Endothelial cell of umbilical vein (primary cell): ENCODE measurements at regions not wholly inside any gene's neighbourhood (a gene's known extent, or its start where the extent isn't known, plus 50 kb on each side); places are given as distances from the start of the nearest gene placed in this dataset.

Source experiments
- BruUV-seq: library from RNA; stranded (reverse); fragments of 400-500 nt; replicated peaks from 2 replicates; lab custom pipeline; 2021; lab: Mats Ljungman, UMichigan
- CTCF ChIA-PET: fragments of 300-600, 350-600 bp; sonication (Branson Sonifier 250); formaldehyde crosslinking; loops from one replicate; lab custom pipeline; 2021; ENCODE audit warnings: antibody characterized with exemption, inconsistent platforms; lab: Charles Lee
- POLR2A ChIA-PET: fragments of 300-600, 350-600 bp; sonication (Branson Sonifier 250); formaldehyde crosslinking; loops from one replicate; lab custom pipeline; 2021; ENCODE audit warnings: antibody characterized with exemption, inconsistent platforms; lab: Charles Lee
- DNase-seq: peaks from one replicate; pipeline ENCODE4 v3.0.0-alpha.2; 2011; ENCODE audit warnings: low read depth, low spot score
- FAIRE-seq: peaks from 2 replicates; lab custom pipeline; 2011; peaks lifted over from hg19 to GRCh38; lab: Jason Lieb, UNC
- H2AFZ ChIP-seq: 2 replicates; pipeline ENCODE4 v1.6.0; 2012; ENCODE audit warnings: low read depth, low read length, control low read depth, inconsistent platforms
- H3K27ac ChIP-seq: 2 replicates; pipeline ENCODE4 v1.5.1; 2011; ENCODE audit warnings: low read depth, mild to moderate bottlenecking, control low read depth, low read length, moderate library complexity; ENCODE audit not compliant: insufficient read depth
- H3K27me3 ChIP-seq, 2 experiments: 2 replicates each; pipeline versions ENCODE4 v1.6.0 to v1.6.1; 2011; ENCODE audit warnings: low read length in 2 of 2, mixed read lengths in 1 of 2; ENCODE audit not compliant: control insufficient read depth in 2 of 2, insufficient read depth in 2 of 2
- H3K36me3 ChIP-seq, 2 experiments: 2 replicates in 1 of 2; 3 replicates in 1 of 2; pipeline ENCODE4 v1.5.1; 2011; ENCODE audit warnings: low read length in 2 of 2, mild to moderate bottlenecking in 1 of 2, moderate library complexity in 1 of 2; ENCODE audit not compliant: control insufficient read depth in 2 of 2, insufficient read depth in 2 of 2; ENCODE audit errors: extremely low read depth in 1 of 2
- H3K4me1 ChIP-seq: 3 replicates; pipeline ENCODE4 v1.5.1; 2011; ENCODE audit warnings: mild to moderate bottlenecking, low read length; ENCODE audit not compliant: control insufficient read depth, insufficient read depth; ENCODE audit errors: extremely low read depth
- H3K4me2 ChIP-seq: 2 replicates; pipeline ENCODE4 v1.6.1; 2011; ENCODE audit warnings: low read length, control low read depth, mixed read lengths; ENCODE audit not compliant: insufficient read depth
- H3K4me3 ChIP-seq, 3 experiments: fragments of 200-600 bp in 1 of 3; sonication (generic), shearing (Covaris generic) in 1 of 3; replicated peaks in 1 of 3; 2 replicates each; pipeline ENCODE4 v1.5.1; 2011 to 2016; ENCODE audit warnings: control low read depth in 3 of 3, low read length in 3 of 3, mild to moderate bottlenecking in 2 of 3, inconsistent platforms in 1 of 3, low read depth in 1 of 3, moderate library complexity in 1 of 3; ENCODE audit not compliant: insufficient read depth in 1 of 3
- H3K79me2 ChIP-seq: 2 replicates; pipeline ENCODE4 v1.6.0; 2012; ENCODE audit warnings: low read length, inconsistent platforms; ENCODE audit not compliant: control insufficient read depth, insufficient read depth
- H3K9ac ChIP-seq: replicated peaks from 2 replicates; pipeline ENCODE3; 2011; ENCODE audit warnings: low read length, control low read depth; ENCODE audit not compliant: insufficient read depth; ENCODE audit errors: extremely low read depth
- H3K9me1 ChIP-seq: replicated peaks from 3 replicates; pipeline ENCODE4 v1.6.0; 2011; ENCODE audit warnings: mild to moderate bottlenecking, low read length; ENCODE audit not compliant: control insufficient read depth, insufficient read depth; ENCODE audit errors: extremely low read depth
- H3K9me3 ChIP-seq: replicated peaks from 2 replicates; pipeline ENCODE4 v1.5.1; 2012; ENCODE audit warnings: low read length, inconsistent platforms; ENCODE audit not compliant: control insufficient read depth, insufficient read depth
- H4K20me1 ChIP-seq: replicated peaks from 2 replicates; pipeline ENCODE3; 2011; ENCODE audit warnings: mild to moderate bottlenecking, low read length; ENCODE audit not compliant: control insufficient read depth, insufficient read depth; ENCODE audit errors: extremely low read depth
- CTCF ChIP-seq, 2 donors: IDR thresholded peaks; 1 replicate in 1 of 2; 2 replicates in 1 of 2; pipeline ENCODE4 v1.5.1; 2011; ENCODE audit warnings: low read length in 2 of 2, mild to moderate bottlenecking in 2 of 2, moderate library complexity in 2 of 2, control low read depth in 1 of 2, inconsistent platforms in 1 of 2, low read depth in 1 of 2; ENCODE audit not compliant: insufficient read depth in 1 of 2; ENCODE audit errors: extremely low read depth in 1 of 2
- EZH2 ChIP-seq: IDR thresholded peaks from 2 replicates; pipeline ENCODE4 v1.6.1; 2012; ENCODE audit warnings: borderline replicate concordance, low read depth, mild to moderate bottlenecking, moderate library complexity, low read length, inconsistent platforms; ENCODE audit not compliant: severe bottlenecking
- FOS ChIP-seq: IDR thresholded peaks from 2 replicates; pipeline ENCODE4 v1.6.1; 2011; ENCODE audit warnings: mild to moderate bottlenecking, low read length, moderate library complexity, borderline replicate concordance; ENCODE audit not compliant: insufficient read depth
- GATA2 ChIP-seq: IDR thresholded peaks from 2 replicates; pipeline ENCODE4 v1.7.0; 2011; ENCODE audit warnings: low read depth, mild to moderate bottlenecking, moderate library complexity, mixed read lengths, low read length; ENCODE audit not compliant: insufficient read length, insufficient read depth
- JUN ChIP-seq: IDR thresholded peaks from 2 replicates; pipeline ENCODE4 v1.6.1; 2011; ENCODE audit warnings: borderline replicate concordance, low read depth; ENCODE audit not compliant: insufficient read length, insufficient read depth
- MAX ChIP-seq: IDR thresholded peaks from 2 replicates; pipeline ENCODE4 v1.6.1; 2011; ENCODE audit not compliant: insufficient read depth, insufficient read length
- MYC ChIP-seq: IDR thresholded peaks from one replicate; pipeline ENCODE4 v1.6.1; 2011; ENCODE audit warnings: mild to moderate bottlenecking, low read depth, low read length
- POLR2A ChIP-seq: IDR thresholded peaks from 2 replicates; pipeline ENCODE4 v1.6.1; 2012; ENCODE audit warnings: low read depth, mild to moderate bottlenecking, control low read depth, low read length
- POLR2AphosphoS5 ChIP-seq: IDR thresholded peaks from 2 replicates; pipeline ENCODE4 v1.6.1; 2012; ENCODE audit warnings: low read depth, mild to moderate bottlenecking, control low read depth, low read length, moderate library complexity; ENCODE audit not compliant: insufficient read depth
- dilution Hi-C: fragments of 300-500 bp; cut with MboI; formaldehyde crosslinking; loops from one replicate; pipeline ENCODE4 v1.15.0; 2019; ENCODE audit warnings: low sequenced_read_pairs; ENCODE audit not compliant: extremely low pct_ligation_motif_present
- intact Hi-C: fragments of 100-400 bp; cut with micrococcal nuclease; formaldehyde crosslinking; loops from one replicate; pipeline ENCODE4 v1.10.0; 2022

- no peak overlapping the region for H3K4me2 ChIP-seq
- ChIA-PET POLR2A (no interaction called here), CTCF (interaction anchor here (1.2 kb wide), 1 partner anchor 9 kb away, joined by 3 read pairs; no protein-coding TSS in a partner anchor)
- no peaks in the 10 kb centered on the region for H3K36me3 ChIP-seq
- H4K20me1 ChIP-seq: no peaks in the 10 kb centered on the region
- no peaks in the 10 kb centered on the region for H3K79me2 ChIP-seq
- H3K27ac ChIP-seq: no peak overlapping the region
- no peak overlapping the region for H2AFZ ChIP-seq
- H3K9me1 ChIP-seq: no peaks in the 10 kb centered on the region
- no peak overlapping the region for H3K4me3 ChIP-seq
- H3K9ac ChIP-seq: no peak overlapping the region
- intact Hi-C loops (no loop called here), dilution Hi-C loops (no loop called here)
- DNase-seq (no peak), FAIRE-seq (no peak)
- no peaks in the 10 kb centered on the region for H3K27me3 ChIP-seq
- H3K4me1 ChIP-seq: no peaks in the 10 kb centered on the region
- H3K9me3 ChIP-seq: no peaks in the 10 kb centered on the region
- no peak for TF ChIP-seq FOS
- TF ChIP-seq JUN: no peak
- TF ChIP-seq MAX: no peak
- BruUV-seq: no TSS peak
Observed at GRCh38 chr6:131382631-131383030, 190.4 kb upstream of the ARG1 start.

- H3K9me3 ChIP-seq: no peaks in the 10 kb centered on the region
- ChIA-PET POLR2A (no interaction called here), CTCF (interaction anchor here (0.9 to 1.3 kb wide), 2 partner anchors 9 to 498 kb away, joined by 3 read pairs; no protein-coding TSS in a partner anchor)
- H3K27ac ChIP-seq: no peak overlapping the region
- intact Hi-C loops: no loop called here
- no peak overlapping the region for H2AFZ ChIP-seq
- DNase-seq (no peak), FAIRE-seq (no peak)
- H3K36me3 ChIP-seq: no peaks in the 10 kb centered on the region
- H3K4me1 ChIP-seq: no peaks in the 10 kb centered on the region
- TF ChIP-seq EZH2 (no peak), GATA2 (no peak), FOS (no peak), CTCF (IDR thresholded peaks at IDR 0.05; ENCODE audit: extremely low read depth in 1 of 2, insufficient read depth in 1 of 2, low read depth in 1 of 2, low read length in 2 of 2) (no peak), POLR2AphosphoS5 (no peak), JUN (no peak), MAX (no peak), MYC (no peak), POLR2A (no peak)
- no TSS peak for BruUV-seq
- H3K27me3 ChIP-seq: no peaks in the 10 kb centered on the region
- no peak overlapping the region for H3K9ac ChIP-seq
- H3K79me2 ChIP-seq: no peaks in the 10 kb centered on the region
- no peak overlapping the region for H3K4me3 ChIP-seq
- no peaks in the 10 kb centered on the region for H4K20me1 ChIP-seq
- no peaks in the 10 kb centered on the region for H3K9me1 ChIP-seq
- dilution Hi-C loops: no loop called here
- no peak overlapping the region for H3K4me2 ChIP-seq
Observed at GRCh38 chr6:131383421-131384411, 189.3 kb upstream of the ARG1 start.
